Ishikawa (cell line): ENCODE measurements at regions not wholly inside any gene's neighbourhood (a gene's known extent, or its start where the extent isn't known, plus 50 kb on each side); places are given as distances from the start of the nearest gene placed in this dataset.

ENCODE experiments used
- CEBPB ChIP-seq: IDR thresholded peaks from 2 replicates; pipeline ENCODE4 v1.6.1; 2012
- CREB1 ChIP-seq: IDR thresholded peaks from 2 replicates; pipeline ENCODE4 v1.6.1; 2012; ENCODE audit warnings: low read depth
- EGR1 ChIP-seq: IDR thresholded peaks from 2 replicates; pipeline ENCODE4 v1.6.1; 2012
- EP300 ChIP-seq: IDR thresholded peaks from 2 replicates; pipeline ENCODE4 v1.6.1; 2012; ENCODE audit warnings: borderline replicate concordance
- FOXM1 ChIP-seq: IDR thresholded peaks from 2 replicates; pipeline ENCODE4 v1.6.1; 2012; ENCODE audit warnings: low read depth, borderline replicate concordance
- NFIC ChIP-seq: IDR thresholded peaks from 2 replicates; pipeline ENCODE4 v1.6.1; 2012
- RAD21 ChIP-seq: IDR thresholded peaks from 2 replicates; pipeline ENCODE4 v1.6.1; 2012; ENCODE audit warnings: low read depth
- TAF1 ChIP-seq: IDR thresholded peaks from 2 replicates; pipeline ENCODE4 v1.6.1; 2012; ENCODE audit warnings: low read depth, mild to moderate bottlenecking
- TCF12 ChIP-seq: IDR thresholded peaks from 2 replicates; pipeline ENCODE4 v1.6.1; 2012; ENCODE audit warnings: low read depth
- TEAD4 ChIP-seq: IDR thresholded peaks from 2 replicates; pipeline ENCODE4 v1.6.1; 2012
- YY1 ChIP-seq: IDR thresholded peaks from 2 replicates; pipeline ENCODE4 v1.6.1; 2012; ENCODE audit warnings: low read depth
- ZBTB7A ChIP-seq: IDR thresholded peaks from 2 replicates; pipeline ENCODE4 v1.6.1; 2012; ENCODE audit warnings: low read depth
- TF ChIP-seq, protein P1 (sequence below): IDR thresholded peaks from 2 replicates; pipeline ENCODE4 v1.6.1; 2012
- TF ChIP-seq, protein P2 (sequence below): IDR thresholded peaks from 2 replicates; pipeline ENCODE4 v1.6.1; 2012
- TF ChIP-seq, protein P3 (sequence below): IDR thresholded peaks from 2 replicates; pipeline ENCODE4 v1.6.1; 2012; ENCODE audit warnings: low read depth, mild to moderate bottlenecking

DNA sequence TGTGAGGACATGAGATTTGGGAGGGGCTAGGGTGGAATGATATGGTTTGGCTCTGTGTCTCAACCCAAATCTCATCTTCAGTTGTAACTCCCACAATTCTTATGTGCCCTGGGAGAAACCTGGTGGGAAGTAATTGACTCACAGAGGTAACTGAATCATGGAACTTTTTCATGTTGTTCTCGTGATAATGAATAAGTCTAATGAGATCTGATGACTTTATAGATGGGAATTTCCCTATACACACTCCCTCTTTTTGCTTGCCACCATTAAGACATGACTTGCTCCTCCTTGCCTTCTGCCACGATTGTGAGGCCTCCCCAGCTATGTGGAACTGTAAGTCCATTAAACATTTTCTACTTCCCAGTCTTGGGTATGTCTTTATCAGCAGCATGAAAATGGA lies 253.2 kb upstream of the GK2 start:
- TF ChIP-seq TAF1 (no peak), TEAD4 (no peak), FOXM1 (no peak), EP300 (no peak)

DNA sequence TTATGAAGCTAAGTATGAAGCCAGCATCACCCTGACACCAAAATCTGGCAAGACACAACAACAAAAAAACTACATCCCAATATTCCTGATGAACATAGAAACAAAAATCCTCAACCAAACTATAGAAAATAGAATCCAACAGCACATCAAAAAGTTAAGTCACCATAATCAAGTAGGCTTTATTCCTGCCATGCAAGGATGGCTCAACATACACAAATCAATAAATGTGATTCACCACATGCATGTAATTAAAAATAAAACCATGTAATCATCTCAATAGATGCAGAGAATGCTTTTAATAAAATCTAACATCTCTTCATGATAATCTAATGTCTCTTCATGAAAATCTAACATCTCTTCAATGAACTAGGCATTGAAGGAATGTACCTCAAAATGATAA lies 249.4 kb upstream of the GK2 start:
- no peak for TF ChIP-seq YY1
- TF ChIP-seq, protein P1, sequence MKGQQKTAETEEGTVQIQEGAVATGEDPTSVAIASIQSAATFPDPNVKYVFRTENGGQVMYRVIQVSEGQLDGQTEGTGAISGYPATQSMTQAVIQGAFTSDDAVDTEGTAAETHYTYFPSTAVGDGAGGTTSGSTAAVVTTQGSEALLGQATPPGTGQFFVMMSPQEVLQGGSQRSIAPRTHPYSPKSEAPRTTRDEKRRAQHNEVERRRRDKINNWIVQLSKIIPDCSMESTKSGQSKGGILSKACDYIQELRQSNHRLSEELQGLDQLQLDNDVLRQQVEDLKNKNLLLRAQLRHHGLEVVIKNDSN: no peak
- TF ChIP-seq TCF12: no peak
- no peak for TF ChIP-seq RAD21
- TF ChIP-seq TEAD4: no peak
- no peak for TF ChIP-seq TAF1
- TF ChIP-seq NFIC: no peak
- TF ChIP-seq EGR1: no peak
- TF ChIP-seq FOXM1: no peak
- TF ChIP-seq, protein P2, sequence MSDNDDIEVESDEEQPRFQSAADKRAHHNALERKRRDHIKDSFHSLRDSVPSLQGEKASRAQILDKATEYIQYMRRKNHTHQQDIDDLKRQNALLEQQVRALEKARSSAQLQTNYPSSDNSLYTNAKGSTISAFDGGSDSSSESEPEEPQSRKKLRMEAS: no peak
- no peak for TF ChIP-seq EP300
- no peak for TF ChIP-seq CEBPB

DNA sequence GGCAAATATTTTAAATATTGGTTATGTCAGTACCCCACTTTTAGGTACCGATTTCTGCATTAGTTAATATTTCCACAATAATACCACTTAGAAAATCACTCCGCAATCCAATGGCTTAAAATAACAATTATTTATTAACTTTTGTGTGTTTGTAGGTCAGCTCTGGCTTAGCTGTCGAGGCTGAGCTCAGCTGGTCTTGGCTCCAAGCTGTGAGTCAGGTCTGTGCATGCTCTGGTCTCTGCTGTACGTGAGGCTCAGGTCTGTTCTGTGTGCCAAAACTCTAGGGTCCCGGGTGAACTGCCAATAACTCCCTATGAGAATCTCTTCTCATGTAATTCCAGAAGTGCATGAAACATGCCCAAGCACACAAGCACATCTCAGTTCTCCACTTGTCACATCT lies 245.8 kb upstream of the GK2 start:
- TF ChIP-seq FOXM1 (no peak), EP300 (no peak), CREB1 (no peak), NFIC (no peak)

DNA sequence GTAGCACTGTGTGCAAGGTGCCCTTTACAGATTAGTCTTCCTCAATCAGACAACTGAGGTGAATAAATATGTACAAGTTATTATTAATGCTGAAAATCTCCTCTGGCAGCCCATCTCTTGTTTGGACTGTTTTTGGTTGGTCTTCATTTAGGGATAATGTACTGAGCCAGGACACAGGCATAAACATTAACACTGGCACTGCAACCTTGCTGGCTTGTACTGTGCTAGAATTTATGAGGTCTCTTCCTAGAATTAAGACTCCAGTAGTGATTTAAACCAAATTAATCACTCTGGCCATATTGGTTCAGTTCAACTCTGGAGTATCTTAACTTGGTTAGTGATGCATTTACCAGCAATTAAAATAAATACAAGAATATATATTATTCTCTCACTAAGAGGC lies 244.7 kb upstream of the GK2 start:
- TF ChIP-seq CEBPB (no peak), TEAD4 (no peak), EGR1 (no peak), EP300 (no peak), YY1 (no peak), NFIC (no peak), FOXM1 (no peak)
- TF ChIP-seq, protein P2: no peak
- TF ChIP-seq, protein P3, sequence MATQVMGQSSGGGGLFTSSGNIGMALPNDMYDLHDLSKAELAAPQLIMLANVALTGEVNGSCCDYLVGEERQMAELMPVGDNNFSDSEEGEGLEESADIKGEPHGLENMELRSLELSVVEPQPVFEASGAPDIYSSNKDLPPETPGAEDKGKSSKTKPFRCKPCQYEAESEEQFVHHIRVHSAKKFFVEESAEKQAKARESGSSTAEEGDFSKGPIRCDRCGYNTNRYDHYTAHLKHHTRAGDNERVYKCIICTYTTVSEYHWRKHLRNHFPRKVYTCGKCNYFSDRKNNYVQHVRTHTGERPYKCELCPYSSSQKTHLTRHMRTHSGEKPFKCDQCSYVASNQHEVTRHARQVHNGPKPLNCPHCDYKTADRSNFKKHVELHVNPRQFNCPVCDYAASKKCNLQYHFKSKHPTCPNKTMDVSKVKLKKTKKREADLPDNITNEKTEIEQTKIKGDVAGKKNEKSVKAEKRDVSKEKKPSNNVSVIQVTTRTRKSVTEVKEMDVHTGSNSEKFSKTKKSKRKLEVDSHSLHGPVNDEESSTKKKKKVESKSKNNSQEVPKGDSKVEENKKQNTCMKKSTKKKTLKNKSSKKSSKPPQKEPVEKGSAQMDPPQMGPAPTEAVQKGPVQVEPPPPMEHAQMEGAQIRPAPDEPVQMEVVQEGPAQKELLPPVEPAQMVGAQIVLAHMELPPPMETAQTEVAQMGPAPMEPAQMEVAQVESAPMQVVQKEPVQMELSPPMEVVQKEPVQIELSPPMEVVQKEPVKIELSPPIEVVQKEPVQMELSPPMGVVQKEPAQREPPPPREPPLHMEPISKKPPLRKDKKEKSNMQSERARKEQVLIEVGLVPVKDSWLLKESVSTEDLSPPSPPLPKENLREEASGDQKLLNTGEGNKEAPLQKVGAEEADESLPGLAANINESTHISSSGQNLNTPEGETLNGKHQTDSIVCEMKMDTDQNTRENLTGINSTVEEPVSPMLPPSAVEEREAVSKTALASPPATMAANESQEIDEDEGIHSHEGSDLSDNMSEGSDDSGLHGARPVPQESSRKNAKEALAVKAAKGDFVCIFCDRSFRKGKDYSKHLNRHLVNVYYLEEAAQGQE: no peak
- TF ChIP-seq, protein P1: no peak

DNA sequence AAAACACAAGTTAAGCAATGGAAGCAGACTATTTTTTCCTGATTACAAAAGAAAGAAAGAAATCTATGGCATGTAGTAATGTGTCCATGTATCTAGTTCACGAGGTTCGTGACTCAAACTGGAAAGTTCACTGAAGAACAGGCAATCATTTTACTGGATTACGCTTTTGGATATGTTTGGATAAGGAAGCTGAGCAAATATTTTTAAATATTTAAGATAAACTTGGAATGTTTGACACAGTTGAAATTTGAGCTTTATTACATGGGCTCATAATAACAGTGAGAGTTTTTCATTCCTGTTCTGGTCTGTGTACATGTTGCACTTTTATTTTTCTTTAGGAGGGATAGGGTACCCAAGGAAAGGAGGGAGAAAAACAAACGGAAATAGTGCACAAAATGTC lies 244.2 kb upstream of the GK2 start:
- TF ChIP-seq NFIC (no peak), TAF1 (no peak), YY1 (no peak), TCF12 (no peak), EP300 (no peak), TEAD4 (no peak), ZBTB7A (no peak), CEBPB (no peak), EGR1 (no peak)
- TF ChIP-seq, protein P1: no peak
- TF ChIP-seq, protein P3: no peak
- TF ChIP-seq, protein P2: no peak

DNA sequence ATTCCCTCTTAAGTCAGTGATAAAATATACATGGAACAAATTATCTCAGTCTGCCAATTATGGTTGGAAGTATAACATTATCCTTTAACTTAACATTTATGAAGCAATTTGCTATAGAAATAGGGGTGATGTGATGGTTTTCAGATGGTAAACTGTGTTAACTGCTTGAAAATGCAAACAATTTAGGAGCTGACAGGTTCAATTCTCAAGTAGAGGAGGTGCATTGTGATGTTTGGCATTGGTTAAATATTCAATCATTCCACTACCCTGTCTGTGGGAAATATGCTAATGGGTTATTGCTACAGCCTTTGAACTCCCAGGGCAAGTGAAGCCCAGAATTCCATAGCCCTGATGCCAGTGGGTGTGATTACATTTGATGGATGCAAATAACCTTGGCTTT lies 243.4 kb upstream of the GK2 start:
- TF ChIP-seq RAD21 (no peak), EGR1 (no peak), EP300 (no peak), CEBPB (no peak), FOXM1 (no peak)
- TF ChIP-seq, protein P1: no peak
